SK-N-MC (cell line): ENCODE measurements at regions not wholly inside any gene's neighbourhood (a gene's known extent, or its start where the extent isn't known, plus 50 kb on each side); places are given as distances from the start of the nearest gene placed in this dataset.

Experiments used
- EZH2 ChIP-seq: fragments of 200-600 bp; sonication (generic); IDR thresholded peaks from one replicate; pipeline ENCODE4 v1.6.1; 2017; ENCODE audit warnings: antibody characterized with exemption
- FOXP2 ChIP-seq: optimal IDR thresholded peaks from 2 replicates; pipeline ENCODE3; 2011; ENCODE audit warnings: mild to moderate bottlenecking, moderate library complexity; ENCODE audit not compliant: insufficient read depth; ENCODE audit errors: extremely low read length, control extremely low read depth
- POLR2AphosphoS5 ChIP-seq: IDR thresholded peaks from 2 replicates; pipeline ENCODE4 v1.6.1; 2012; ENCODE audit warnings: mild to moderate bottlenecking, low read depth, low read length, borderline replicate concordance

- TF ChIP-seq EZH2 (no peak), POLR2AphosphoS5 (no peak), FOXP2 (no peak)
Measured at GRCh38 chr6:142013875-142014495, 118.7 kb upstream of the GJE1 start.
